Keratinocyte (primary cell): ENCODE measurements at regions not wholly inside any gene's neighbourhood (a gene's known extent, or its start where the extent isn't known, plus 50 kb on each side); places are given as distances from the start of the nearest gene placed in this dataset.

Experiments
- EZH2 ChIP-seq: IDR thresholded peaks from one replicate; pipeline ENCODE4 v1.6.1; 2012; ENCODE audit warnings: inconsistent platforms, mild to moderate bottlenecking, low read length, moderate library complexity
- TF ChIP-seq, protein P1 (sequence below), 3 experiments: IDR thresholded peaks in 1 of 3; conservative IDR thresholded peaks in 1 of 3; optimal IDR thresholded peaks in 1 of 3; 2 replicates in 2 of 3; 3 replicates in 1 of 3; pipeline versions ENCODE3 to v1.5.1; 2011; ENCODE audit warnings: low read length in 3 of 3, mild to moderate bottlenecking in 3 of 3, moderate library complexity in 2 of 3, control low read depth in 1 of 3, inconsistent platforms in 1 of 3; ENCODE audit not compliant: insufficient read depth in 2 of 3; ENCODE audit errors: extremely low read depth in 1 of 3

DNA sequence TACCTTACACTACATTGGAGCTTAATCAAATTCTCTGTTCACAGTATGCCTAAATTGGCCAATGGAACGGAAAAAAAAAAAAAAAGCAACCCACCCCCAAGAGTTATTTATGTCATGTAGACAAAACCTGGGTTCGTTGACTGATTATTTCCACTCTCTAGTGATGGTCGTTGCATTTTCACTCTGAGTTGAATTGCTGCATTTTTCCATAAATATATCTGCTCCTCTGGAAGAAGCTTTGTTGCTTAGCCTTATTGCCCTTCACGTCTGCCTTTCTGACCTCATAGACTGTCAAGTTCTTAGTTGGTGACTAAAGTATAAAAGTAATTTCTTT, 90.2 kb upstream of the RUNX1 start:
- TF ChIP-seq, protein P1, sequence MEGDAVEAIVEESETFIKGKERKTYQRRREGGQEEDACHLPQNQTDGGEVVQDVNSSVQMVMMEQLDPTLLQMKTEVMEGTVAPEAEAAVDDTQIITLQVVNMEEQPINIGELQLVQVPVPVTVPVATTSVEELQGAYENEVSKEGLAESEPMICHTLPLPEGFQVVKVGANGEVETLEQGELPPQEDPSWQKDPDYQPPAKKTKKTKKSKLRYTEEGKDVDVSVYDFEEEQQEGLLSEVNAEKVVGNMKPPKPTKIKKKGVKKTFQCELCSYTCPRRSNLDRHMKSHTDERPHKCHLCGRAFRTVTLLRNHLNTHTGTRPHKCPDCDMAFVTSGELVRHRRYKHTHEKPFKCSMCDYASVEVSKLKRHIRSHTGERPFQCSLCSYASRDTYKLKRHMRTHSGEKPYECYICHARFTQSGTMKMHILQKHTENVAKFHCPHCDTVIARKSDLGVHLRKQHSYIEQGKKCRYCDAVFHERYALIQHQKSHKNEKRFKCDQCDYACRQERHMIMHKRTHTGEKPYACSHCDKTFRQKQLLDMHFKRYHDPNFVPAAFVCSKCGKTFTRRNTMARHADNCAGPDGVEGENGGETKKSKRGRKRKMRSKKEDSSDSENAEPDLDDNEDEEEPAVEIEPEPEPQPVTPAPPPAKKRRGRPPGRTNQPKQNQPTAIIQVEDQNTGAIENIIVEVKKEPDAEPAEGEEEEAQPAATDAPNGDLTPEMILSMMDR (optimal IDR thresholded peaks at IDR 0.05 in 1 of 3, IDR thresholded peaks at IDR 0.05 in 1 of 3, conservative IDR thresholded peaks at IDR 0.05 in 1 of 3; ENCODE audit: extremely low read depth in 1 of 3, insufficient read depth in 2 of 3, low read length in 3 of 3) = no peak
- TF ChIP-seq EZH2 = no peak
